K562 (cell line): ENCODE measurements at regions not wholly inside any gene's neighbourhood (a gene's known extent, or its start where the extent isn't known, plus 50 kb on each side); places are given as distances from the start of the nearest gene placed in this dataset.

Source experiments
- ATAC-seq: fragments of 200-7000 bp; cut with Tn5 transposase; 3 replicates; pipeline ENCODE4 v1.9.1; 2020; ENCODE audit warnings: moderate library complexity
- BruUV-seq: library from RNA; stranded (reverse); fragments of 400-500 nt; replicated peaks from 2 replicates; lab custom pipeline; 2021; lab: Mats Ljungman, UMichigan
- CTCF ChIA-PET: fragments of 300-600 bp; formaldehyde crosslinking; extraction: SDS; loops from one replicate; lab custom pipeline; 2021; ENCODE audit warnings: low intra/inter-chr PET ratio; lab: Yijun Ruan, JAX
- POLR2A ChIA-PET: fragments of 300-600, 350-650 bp; sonication (Branson Sonifier 250); formaldehyde crosslinking; extraction: SDS; loops from one replicate; lab custom pipeline; 2021; ENCODE audit warnings: antibody characterized with exemption, inconsistent platforms; lab: Yijun Ruan, JAX
- DNase-seq, 4 experiments: peaks; one replicate each; pipeline versions ENCODE4 v3.0.0 to v3.0.0-alpha.2; 2011 to 2018; ENCODE audit warnings: low spot score in 3 of 4, mixed read lengths in 3 of 4; ENCODE audit errors: extremely low read depth in 1 of 4
- FAIRE-seq: peaks from 2 replicates; lab custom pipeline; 2011; peaks lifted over from hg19 to GRCh38; lab: Jason Lieb, UNC
- H2AFZ ChIP-seq: 2 replicates; pipeline ENCODE4 v1.6.0; 2011; ENCODE audit warnings: low read depth, low read length, control low read depth, inconsistent platforms
- H3K27ac ChIP-seq: fragments of 200-600 bp; 3 replicates; pipeline ENCODE4 v1.8.0; 2011; ENCODE audit warnings: low read depth, mild to moderate bottlenecking, control low read depth, inconsistent platforms, low read length, moderate library complexity, mixed read lengths; ENCODE audit errors: extremely low read depth
- H3K27me3 ChIP-seq, 2 experiments: fragments of 300-600 bp in 1 of 2; 2 replicates in 1 of 2; 3 replicates in 1 of 2; pipeline versions ENCODE4 v1.6.0 to v1.8.0; 2011; ENCODE audit warnings: inconsistent platforms in 2 of 2, low read length in 2 of 2, mild to moderate bottlenecking in 1 of 2, mixed read lengths in 1 of 2, moderate library complexity in 1 of 2; ENCODE audit not compliant: control insufficient read depth in 2 of 2, insufficient read depth in 2 of 2
- H3K36me3 ChIP-seq: fragments of 300-600 bp; 3 replicates; pipeline ENCODE4 v1.8.0; 2011; ENCODE audit warnings: mild to moderate bottlenecking, low read length, inconsistent platforms; ENCODE audit not compliant: control insufficient read depth, insufficient read depth
- H3K4me1 ChIP-seq, 2 experiments: fragments of 200-600 bp in 1 of 2; replicated peaks in 1 of 2; 2 replicates in 1 of 2; 3 replicates in 1 of 2; pipeline versions ENCODE4 v1.5.1 to v1.8.0; 2011; ENCODE audit warnings: inconsistent platforms in 2 of 2, low read length in 2 of 2, mild to moderate bottlenecking in 1 of 2, mixed read lengths in 1 of 2, moderate library complexity in 1 of 2; ENCODE audit not compliant: control insufficient read depth in 2 of 2, insufficient read depth in 2 of 2
- H3K4me2 ChIP-seq: 2 replicates; pipeline ENCODE4 v1.6.1; 2011; ENCODE audit warnings: low read length, control low read depth, inconsistent platforms, mixed read lengths; ENCODE audit not compliant: insufficient read depth
- H3K4me3 ChIP-seq: fragments of 200-600 bp; sonication (generic), shearing (Covaris generic); 2 replicates; pipeline ENCODE4 v1.5.1; 2016; ENCODE audit warnings: control low read depth, inconsistent platforms
- H3K79me2 ChIP-seq: fragments of 200-600 bp; 3 replicates; pipeline ENCODE4 v1.8.0; 2011; ENCODE audit warnings: low read length, inconsistent platforms; ENCODE audit not compliant: control insufficient read depth, insufficient read depth
- H3K9ac ChIP-seq, 2 experiments: 2 replicates each; pipeline versions ENCODE4 v1.6.0 to v1.6.1; 2011; ENCODE audit warnings: low read depth in 2 of 2, low read length in 2 of 2, control low read depth in 1 of 2, inconsistent platforms in 1 of 2, mild to moderate bottlenecking in 1 of 2, mixed read lengths in 1 of 2; ENCODE audit not compliant: insufficient read depth in 1 of 2
- H3K9me1 ChIP-seq: one replicate; pipeline ENCODE4 v1.6.0; 2011; ENCODE audit warnings: inconsistent platforms, mild to moderate bottlenecking, low read length, moderate library complexity; ENCODE audit not compliant: control insufficient read depth, insufficient read depth
- H3K9me3 ChIP-seq: replicated peaks from 2 replicates; pipeline ENCODE4 v1.5.1; 2011; ENCODE audit warnings: low read depth, low read length, inconsistent platforms; ENCODE audit not compliant: control insufficient read depth, insufficient read depth
- H4K20me1 ChIP-seq: replicated peaks from 2 replicates; pipeline ENCODE4 v1.6.1; 2011; ENCODE audit warnings: low read length, inconsistent platforms, mixed read lengths; ENCODE audit not compliant: control insufficient read depth, insufficient read depth
- CBFB ChIP-seq: sonication (generic); formaldehyde crosslinking; IDR thresholded peaks from 2 replicates; pipeline ENCODE4 v1.4.0; 2020; ENCODE audit warnings: mild to moderate bottlenecking, missing genetic modification reagents
- GABPB1 ChIP-seq: sonication (generic); formaldehyde crosslinking; IDR thresholded peaks from 2 replicates; pipeline ENCODE4 v1.8.0; 2022; ENCODE audit warnings: mild to moderate bottlenecking, missing genetic modification reagents
- SMARCA5 ChIP-seq: fragments of 450-650 bp; IDR thresholded peaks from 2 replicates; pipeline ENCODE4 v1.6.1; 2016
- TEAD2 ChIP-seq: fragments of 450-650 bp; IDR thresholded peaks from 2 replicates; pipeline ENCODE4 v1.6.1; 2016; ENCODE audit warnings: missing genetic modification characterization, control low read depth, missing compliant biosample characterization
- ZNF184 ChIP-seq: sonication (generic); formaldehyde crosslinking; IDR thresholded peaks from 2 replicates; pipeline ENCODE4 v1.5.0; 2020; ENCODE audit warnings: missing genetic modification reagents
- ZNF212 ChIP-seq: fragments of 450-650 bp; formaldehyde crosslinking; IDR thresholded peaks from 2 replicates; pipeline ENCODE4 v1.4.0; 2020; ENCODE audit warnings: mild to moderate bottlenecking
- ZNF253 ChIP-seq: fragments of 250-450 bp; sonication (Bioruptor Pico); conservative IDR thresholded peaks from 2 replicates; pipeline ENCODE4 v1.6.1; 2021; ENCODE audit warnings: mild to moderate bottlenecking
- WGBS: fragments of 100-300 bp; shearing (Covaris generic); methylation state at CpG from one replicate; pipeline ENCODE4 v1.1.6; 2016; ENCODE audit warnings: low coverage, mixed read lengths; ENCODE audit not compliant: insufficient coverage; ENCODE audit errors: missing lambda C conversion rate; 5-methylcytosine and 5-hydroxymethylcytosine counted together
- in situ Hi-C: fragments of 300-500 bp; cut with MboI; formaldehyde crosslinking; loops from 4 replicates; pipeline ENCODE4 v1.15.0; 2018; ENCODE audit warnings: inconsistent platforms, mixed read lengths
- intact Hi-C: fragments of 100-400 bp; cut with micrococcal nuclease; formaldehyde crosslinking; loops from 2 replicates; pipeline ENCODE4 v1.14.2; 2022
- TF ChIP-seq, protein P1 (sequence below), 3 experiments: fragments of 200-800 bp in 1 of 3; sonication (Bioruptor generic) in 1 of 3; sonication (generic) in 1 of 3; formaldehyde crosslinking in 1 of 3; IDR thresholded peaks; 2 replicates each; pipeline versions ENCODE4 v1.6.1 to v1.8.0; 2016 to 2022; ENCODE audit warnings: mild to moderate bottlenecking in 2 of 3, missing compliant biosample characterization in 2 of 3, missing genetic modification characterization in 2 of 3, missing genetic modification reagents in 1 of 3
- TF ChIP-seq, protein P2 (sequence below): fragments of 450-650 bp; IDR thresholded peaks from 2 replicates; pipeline ENCODE4 v1.6.1; 2017; ENCODE audit warnings: antibody characterized with exemption, mild to moderate bottlenecking
- TF ChIP-seq, protein P3 (sequence below): fragments of 250-450 bp; sonication (Bioruptor Pico); IDR thresholded peaks from 2 replicates; pipeline ENCODE4 v1.9.0; 2021; ENCODE audit warnings: mild to moderate bottlenecking, inconsistent platforms

DNA sequence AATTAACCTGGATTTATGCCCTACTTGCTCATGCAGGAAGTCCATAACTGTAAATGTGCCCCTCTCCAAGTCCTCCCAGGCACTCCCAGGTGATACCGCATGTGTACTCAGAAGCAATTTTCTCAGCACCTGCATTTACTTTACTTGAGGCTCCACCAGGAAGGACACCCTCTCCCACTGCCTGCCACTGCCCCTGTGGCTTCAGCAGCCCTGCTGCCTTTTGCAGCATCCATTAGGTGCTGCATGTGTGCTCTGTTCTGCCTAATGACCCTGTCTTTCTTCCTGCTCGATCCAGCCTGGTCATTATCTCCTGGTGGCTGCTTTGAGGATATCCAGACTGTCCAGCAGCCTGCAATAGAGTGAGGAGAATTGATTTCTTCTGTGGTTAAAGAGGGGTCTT lies 107.6 kb upstream of the SEMA6D start (continued):
- TF ChIP-seq, protein P1, sequence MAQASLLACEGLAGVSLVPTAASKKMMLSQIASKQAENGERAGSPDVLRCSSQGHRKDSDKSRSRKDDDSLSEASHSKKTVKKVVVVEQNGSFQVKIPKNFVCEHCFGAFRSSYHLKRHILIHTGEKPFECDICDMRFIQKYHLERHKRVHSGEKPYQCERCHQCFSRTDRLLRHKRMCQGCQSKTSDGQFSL (CRISPR knock-in tag; IDR thresholded peaks at IDR 0.05), result no peak
- TF ChIP-seq, protein P1 (tag; IDR thresholded peaks at IDR 0.05), result no peak

DNA sequence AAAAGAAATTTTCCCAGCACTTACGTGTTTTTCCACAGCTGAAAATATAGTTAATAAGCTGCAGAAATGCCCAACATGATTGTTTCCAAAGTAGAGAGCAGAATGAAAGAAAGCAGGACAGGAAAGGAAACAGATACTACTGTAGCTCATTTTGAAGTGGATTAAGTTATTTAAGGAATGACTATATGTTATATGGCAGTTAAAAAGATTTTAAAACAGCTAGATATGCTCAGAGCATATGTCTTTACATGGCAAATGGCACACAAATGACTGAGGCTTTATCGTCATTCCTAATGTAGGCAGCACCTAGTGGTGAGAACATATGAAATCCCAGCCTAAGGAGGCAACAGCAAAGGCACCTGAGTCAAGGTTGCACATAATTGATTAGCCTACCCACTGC lies 106.6 kb upstream of the SEMA6D start:
- DNase-seq (no peak), ATAC-seq (no peak), FAIRE-seq (no peak)
- Histone ChIP-seq H3K4me1 (no peaks in the 10 kb centered on the region), H3K36me3 (no peaks in the 10 kb centered on the region), H3K4me2 (no peak overlapping the region), H3K79me2 (no peaks in the 10 kb centered on the region), H2AFZ (no peak overlapping the region), H3K4me3 (no peak overlapping the region), H3K9me1 (no peaks in the 10 kb centered on the region), H3K27ac (no peak overlapping the region), H3K9me3 (no peaks in the 10 kb centered on the region), H3K27me3 (no peaks in the 10 kb centered on the region), H3K9ac (no peak overlapping the region), H4K20me1 (no peaks in the 10 kb centered on the region)
- ChIA-PET POLR2A (no interaction called here), CTCF (no interaction called here)
- intact Hi-C loops (no loop called here), in situ Hi-C loops (no loop called here)
- 4% methylated on average over 2 of the region's 2 CpGs for WGBS
- BruUV-seq, result no TSS peak
- TF ChIP-seq ZNF253 (CRISPR knock-in tag), result no peak
- no peak for TF ChIP-seq ZNF212 (CRISPR knock-in tag)
- TF ChIP-seq GABPB1 (CRISPR knock-in tag), result no peak
- no peak for TF ChIP-seq ZNF184
- TF ChIP-seq, protein P2, sequence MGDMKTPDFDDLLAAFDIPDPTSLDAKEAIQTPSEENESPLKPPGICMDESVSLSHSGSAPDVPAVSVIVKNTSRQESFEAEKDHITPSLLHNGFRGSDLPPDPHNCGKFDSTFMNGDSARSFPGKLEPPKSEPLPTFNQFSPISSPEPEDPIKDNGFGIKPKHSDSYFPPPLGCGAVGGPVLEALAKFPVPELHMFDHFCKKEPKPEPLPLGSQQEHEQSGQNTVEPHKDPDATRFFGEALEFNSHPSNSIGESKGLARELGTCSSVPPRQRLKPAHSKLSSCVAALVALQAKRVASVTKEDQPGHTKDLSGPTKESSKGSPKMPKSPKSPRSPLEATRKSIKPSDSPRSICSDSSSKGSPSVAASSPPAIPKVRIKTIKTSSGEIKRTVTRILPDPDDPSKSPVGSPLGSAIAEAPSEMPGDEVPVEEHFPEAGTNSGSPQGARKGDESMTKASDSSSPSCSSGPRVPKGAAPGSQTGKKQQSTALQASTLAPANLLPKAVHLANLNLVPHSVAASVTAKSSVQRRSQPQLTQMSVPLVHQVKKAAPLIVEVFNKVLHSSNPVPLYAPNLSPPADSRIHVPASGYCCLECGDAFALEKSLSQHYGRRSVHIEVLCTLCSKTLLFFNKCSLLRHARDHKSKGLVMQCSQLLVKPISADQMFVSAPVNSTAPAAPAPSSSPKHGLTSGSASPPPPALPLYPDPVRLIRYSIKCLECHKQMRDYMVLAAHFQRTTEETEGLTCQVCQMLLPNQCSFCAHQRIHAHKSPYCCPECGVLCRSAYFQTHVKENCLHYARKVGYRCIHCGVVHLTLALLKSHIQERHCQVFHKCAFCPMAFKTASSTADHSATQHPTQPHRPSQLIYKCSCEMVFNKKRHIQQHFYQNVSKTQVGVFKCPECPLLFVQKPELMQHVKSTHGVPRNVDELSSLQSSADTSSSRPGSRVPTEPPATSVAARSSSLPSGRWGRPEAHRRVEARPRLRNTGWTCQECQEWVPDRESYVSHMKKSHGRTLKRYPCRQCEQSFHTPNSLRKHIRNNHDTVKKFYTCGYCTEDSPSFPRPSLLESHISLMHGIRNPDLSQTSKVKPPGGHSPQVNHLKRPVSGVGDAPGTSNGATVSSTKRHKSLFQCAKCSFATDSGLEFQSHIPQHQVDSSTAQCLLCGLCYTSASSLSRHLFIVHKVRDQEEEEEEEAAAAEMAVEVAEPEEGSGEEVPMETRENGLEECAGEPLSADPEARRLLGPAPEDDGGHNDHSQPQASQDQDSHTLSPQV, result no peak
- TF ChIP-seq, protein P3, sequence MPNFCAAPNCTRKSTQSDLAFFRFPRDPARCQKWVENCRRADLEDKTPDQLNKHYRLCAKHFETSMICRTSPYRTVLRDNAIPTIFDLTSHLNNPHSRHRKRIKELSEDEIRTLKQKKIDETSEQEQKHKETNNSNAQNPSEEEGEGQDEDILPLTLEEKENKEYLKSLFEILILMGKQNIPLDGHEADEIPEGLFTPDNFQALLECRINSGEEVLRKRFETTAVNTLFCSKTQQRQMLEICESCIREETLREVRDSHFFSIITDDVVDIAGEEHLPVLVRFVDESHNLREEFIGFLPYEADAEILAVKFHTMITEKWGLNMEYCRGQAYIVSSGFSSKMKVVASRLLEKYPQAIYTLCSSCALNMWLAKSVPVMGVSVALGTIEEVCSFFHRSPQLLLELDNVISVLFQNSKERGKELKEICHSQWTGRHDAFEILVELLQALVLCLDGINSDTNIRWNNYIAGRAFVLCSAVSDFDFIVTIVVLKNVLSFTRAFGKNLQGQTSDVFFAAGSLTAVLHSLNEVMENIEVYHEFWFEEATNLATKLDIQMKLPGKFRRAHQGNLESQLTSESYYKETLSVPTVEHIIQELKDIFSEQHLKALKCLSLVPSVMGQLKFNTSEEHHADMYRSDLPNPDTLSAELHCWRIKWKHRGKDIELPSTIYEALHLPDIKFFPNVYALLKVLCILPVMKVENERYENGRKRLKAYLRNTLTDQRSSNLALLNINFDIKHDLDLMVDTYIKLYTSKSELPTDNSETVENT (CRISPR knock-in tag), result no peak
- no peak for TF ChIP-seq TEAD2 (tag)
- TF ChIP-seq CBFB (CRISPR knock-in tag), result no peak
- no peak for TF ChIP-seq SMARCA5
